GM19240 (cell line): ENCODE measurements at regions not wholly inside any gene's neighbourhood (a gene's known extent, or its start where the extent isn't known, plus 50 kb on each side); places are given as distances from the start of the nearest gene placed in this dataset.
"Not testable (repeated sequence)": the region's sequence is repeated elsewhere in the genome, so short reads cannot be mapped to it uniquely, and the experiment has no call there.

ENCODE experiments used
- DNase-seq: peaks from one replicate; pipeline ENCODE4 v3.0.0; 2011; ENCODE audit warnings: low spot score; ENCODE audit not compliant: insufficient read length

- no peak for DNase-seq
Measured at GRCh38 chr5:68648944-68649857, 433.6 kb downstream of the PIK3R1 start.

- no peak for DNase-seq
Measured at GRCh38 chr5:68652534-68652965, 437.0 kb downstream of the PIK3R1 start.

- no peak for DNase-seq
Measured at GRCh38 chr5:68653471-68653870, 437.9 kb downstream of the PIK3R1 start.

DNA sequence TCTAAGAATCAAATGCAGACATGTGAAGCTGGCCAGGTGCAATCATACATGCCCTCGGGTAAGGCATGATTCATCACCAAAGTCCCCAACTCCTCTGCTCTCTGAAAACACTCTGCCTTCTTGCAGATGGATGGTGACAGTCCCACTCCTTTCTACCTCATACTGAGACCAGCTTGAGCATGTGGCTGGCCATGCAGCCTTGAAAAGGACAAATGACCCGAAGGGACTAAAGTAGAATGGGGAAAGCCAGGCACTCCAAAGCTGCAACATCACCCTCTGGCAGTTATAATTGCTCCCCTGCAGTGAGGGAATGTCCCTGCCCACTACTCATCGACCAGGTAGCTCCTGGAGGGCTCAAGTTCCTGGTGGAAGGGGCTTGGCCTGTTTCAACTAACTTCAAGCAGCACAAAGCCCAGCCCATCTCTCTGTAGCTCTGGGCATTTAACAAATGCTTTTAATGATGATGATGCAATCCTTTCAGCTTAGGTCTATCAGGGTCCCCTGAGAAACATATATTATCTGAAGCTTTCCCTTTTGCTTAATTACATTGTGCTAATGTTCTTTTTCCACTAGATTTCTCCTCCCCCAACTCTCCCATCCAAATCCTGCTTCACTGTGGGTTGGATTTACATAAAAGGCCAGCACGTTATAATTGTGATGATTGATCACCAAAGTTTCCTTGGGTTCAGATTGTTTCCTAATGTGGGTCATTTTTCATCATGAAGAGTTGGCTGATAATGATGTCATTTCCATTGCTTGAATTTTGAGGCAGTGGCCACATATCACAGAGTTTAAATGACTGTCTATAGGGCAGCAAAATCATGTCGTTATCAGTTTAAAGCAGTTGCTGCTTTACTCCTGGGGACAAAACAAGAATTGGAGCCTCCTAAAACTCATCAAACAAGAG lies 436.5 kb upstream of the SLC30A5 start:
- DNase-seq, result no peak

GRCh38 chr5:68658810-68659372 lies 434.9 kb upstream of the SLC30A5 start:
- no peak for DNase-seq

- no peak for DNase-seq
Measured at GRCh38 chr5:68659881-68660280, 433.9 kb upstream of the SLC30A5 start.

GRCh38 chr5:68661237-68661636 lies 432.6 kb upstream of the SLC30A5 start:
- DNase-seq, result no peak

DNA sequence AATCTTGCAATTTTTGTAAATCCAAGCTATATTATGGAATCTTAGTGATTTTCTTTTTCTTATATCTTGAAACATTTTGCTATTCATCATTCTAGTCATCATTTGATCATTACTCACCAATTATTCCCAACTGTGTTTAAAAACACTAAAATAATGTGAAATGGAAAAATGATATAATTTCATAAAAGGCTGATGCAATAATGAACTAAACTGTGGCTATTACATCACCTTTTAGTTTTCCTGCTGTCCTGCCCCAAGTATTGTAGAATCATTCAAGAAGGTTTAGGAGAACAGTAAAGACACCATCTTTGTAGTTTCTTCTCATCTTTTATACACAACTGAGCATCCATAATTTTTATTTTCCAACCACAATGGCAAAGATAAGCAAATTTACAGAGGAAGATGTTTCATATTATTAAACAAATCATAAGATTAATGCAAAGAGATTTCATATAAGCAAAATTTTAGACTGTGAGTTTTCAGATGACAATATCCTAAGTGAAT lies 431.0 kb upstream of the SLC30A5 start:
- DNase-seq, result no peak

DNA sequence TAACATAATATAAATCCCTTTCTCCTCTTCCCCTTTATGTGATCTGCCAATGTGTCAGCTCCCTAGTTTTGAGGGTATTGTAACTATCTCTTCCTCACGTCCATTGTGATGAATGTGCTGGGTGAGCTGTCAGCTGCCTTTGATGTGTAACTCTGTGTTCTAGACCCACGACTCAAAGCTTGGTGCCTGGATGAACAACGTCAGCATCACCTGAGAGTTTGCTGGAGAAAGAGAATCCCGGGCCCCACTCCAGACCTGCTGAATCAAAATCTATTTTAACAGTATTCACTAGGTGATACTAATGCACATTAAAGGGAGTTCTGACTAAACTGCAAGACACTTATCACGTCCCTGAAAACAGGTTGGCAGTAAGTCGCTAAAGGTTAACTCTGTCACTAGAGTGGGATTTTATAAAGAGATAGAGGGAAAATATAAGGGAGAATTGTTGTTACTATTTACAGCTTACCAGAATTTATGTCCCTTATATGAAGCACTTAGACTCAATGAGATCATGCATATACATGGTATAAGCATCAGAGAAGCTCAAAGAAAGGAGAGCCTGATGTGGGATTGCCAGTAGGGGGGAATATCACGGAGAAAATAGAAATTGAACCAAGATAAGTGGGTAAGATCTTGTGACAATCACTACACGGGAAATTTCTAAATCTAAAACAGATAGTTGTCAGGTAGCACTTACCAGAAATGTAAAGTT lies 423.8 kb upstream of the SLC30A5 start:
- DNase-seq, result no peak

DNA sequence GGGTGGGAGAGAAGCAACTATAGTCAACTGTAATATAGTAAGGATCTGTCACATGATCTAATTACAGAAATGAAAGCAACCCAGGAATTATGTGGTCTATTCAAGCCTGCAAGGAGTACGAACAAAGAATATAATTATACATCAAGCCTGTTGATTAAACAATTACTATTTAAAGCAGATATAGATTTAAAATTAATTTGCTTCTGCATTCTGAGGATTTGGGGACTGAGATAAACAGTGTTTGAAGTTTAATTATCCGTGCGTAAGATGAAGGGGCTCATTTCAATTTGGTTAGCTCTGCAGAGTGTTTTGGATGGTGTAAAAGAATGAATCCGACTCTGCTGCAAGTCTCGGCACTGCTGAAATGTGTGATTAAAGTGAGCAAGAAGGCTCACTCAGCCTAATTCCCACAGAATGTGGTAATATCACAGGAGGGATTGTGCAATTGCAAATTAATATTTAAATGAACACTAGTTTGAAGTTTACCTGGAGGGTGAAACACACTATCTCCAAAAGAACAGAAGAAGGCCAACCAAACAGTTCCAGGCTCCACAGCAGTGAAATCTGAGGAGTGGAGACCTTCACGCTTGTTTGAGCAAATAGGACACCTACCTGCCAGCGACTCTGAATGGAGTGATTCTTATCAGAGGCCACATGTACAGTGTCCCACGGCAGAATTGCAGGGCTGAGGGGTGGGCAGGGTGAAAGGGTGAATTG lies 420.6 kb upstream of the SLC30A5 start:
- no peak for DNase-seq

DNA sequence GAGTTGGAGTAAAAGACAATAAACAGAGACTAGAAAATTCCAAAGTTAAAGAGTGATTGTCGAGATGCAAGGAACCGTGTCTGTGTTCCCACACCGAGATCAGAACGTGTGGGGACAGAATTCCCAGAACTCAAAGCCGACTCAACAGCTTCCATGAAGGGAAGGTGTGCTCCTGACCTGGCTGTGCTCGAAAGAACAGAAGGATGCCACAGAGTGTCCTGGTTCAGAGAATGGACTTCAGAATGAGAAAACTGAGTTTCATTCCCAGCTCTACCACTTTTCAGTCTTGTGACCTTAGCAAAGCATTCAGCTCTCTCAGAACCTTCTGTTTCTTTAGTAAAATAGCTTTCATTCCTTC lies 420.0 kb upstream of the SLC30A5 start:
- DNase-seq, result no peak

- no peak for DNase-seq
Measured at GRCh38 chr5:68679041-68679440, 414.8 kb upstream of the SLC30A5 start.

- DNase-seq, result no peak
Measured at GRCh38 chr5:68680366-68680765, 413.4 kb upstream of the SLC30A5 start.

- DNase-seq, result no peak
Measured at GRCh38 chr5:68681929-68682328, 411.9 kb upstream of the SLC30A5 start.

GRCh38 chr5:68682400-68683160 lies 411.2 kb upstream of the SLC30A5 start:
- DNase-seq, result no peak

GRCh38 chr5:68683632-68684036 lies 410.2 kb upstream of the SLC30A5 start:
- no peak for DNase-seq

- no peak for DNase-seq
Measured at GRCh38 chr5:68685863-68686262, 408.0 kb upstream of the SLC30A5 start.

DNA sequence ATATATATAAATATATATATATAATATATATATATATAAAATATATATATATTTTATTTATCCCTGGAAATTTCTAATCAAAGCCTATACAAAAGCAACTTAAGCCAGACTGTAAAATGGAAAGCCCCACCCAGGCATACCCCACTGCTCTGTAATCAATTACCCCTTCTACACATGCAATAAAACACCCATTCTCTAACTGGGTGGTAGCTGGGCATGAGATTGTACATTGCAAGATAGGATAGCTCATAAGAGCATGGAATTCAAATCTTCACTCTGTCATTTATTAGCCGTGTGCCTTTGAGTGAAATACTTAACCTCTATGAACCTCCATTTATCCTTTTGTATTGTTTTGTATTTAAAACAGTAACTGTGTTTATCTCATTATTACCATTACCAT lies 405.3 kb upstream of the SLC30A5 start:
- no peak for DNase-seq

GRCh38 chr5:68689010-68689409 lies 404.8 kb upstream of the SLC30A5 start:
- DNase-seq, result no peak

DNA sequence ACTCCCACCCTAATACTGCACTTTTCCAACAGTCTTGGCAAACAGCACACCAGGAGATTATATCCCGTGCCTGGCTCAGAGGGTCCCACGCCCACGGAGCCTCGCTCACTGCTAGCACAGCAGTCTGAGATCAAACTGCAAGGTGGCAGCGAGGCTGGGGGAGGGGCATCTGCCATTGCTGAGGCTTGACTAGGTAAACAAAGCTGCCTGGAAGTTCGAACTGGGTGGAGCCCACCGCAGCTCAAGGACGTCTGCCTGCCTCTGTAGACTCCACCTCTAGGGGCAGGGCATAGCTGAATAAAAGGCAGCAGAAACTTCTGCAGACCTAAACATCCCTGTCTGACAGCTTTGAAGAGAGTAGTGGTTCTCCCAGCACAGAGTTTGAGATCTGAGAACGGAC lies 401.9 kb upstream of the SLC30A5 start:
- not testable (repeated sequence) for DNase-seq
